ENCODE measurements at regions not wholly inside any gene's neighbourhood (a gene's known extent, or its start where the extent isn't known, plus 50 kb on each side); places are given as distances from the start of the nearest gene placed in this dataset.

GRCh38 chr17:63042256-63042812, 76.3 kb downstream of the TANC2 start:
- TF ChIP-seq CTCF (IDR thresholded peaks at IDR 0.05; ENCODE audit: low read depth, low read length) = no peak
- TF ChIP-seq EZH2phosphoT487 (IDR thresholded peaks at IDR 0.05; ENCODE audit: low read depth) = no peak

All from OCI-LY3 (cell line).